Calu3 (cell line): ENCODE measurements at regions not wholly inside any gene's neighbourhood (a gene's known extent, or its start where the extent isn't known, plus 50 kb on each side); places are given as distances from the start of the nearest gene placed in this dataset.

Source experiments
- BruUV-seq: library from RNA; stranded (reverse); fragments of 400-500 nt; replicated peaks from 2 replicates; lab custom pipeline; 2021; lab: Mats Ljungman, UMichigan
- CTCF ChIA-PET: fragments of 300-600 bp; sonication (Branson Sonifier 250); formaldehyde crosslinking; loops from one replicate; lab custom pipeline; 2022; ENCODE audit warnings: antibody characterized with exemption; lab: Charles Lee
- DNase-seq: peaks from one replicate; pipeline ENCODE4 v3.0.0; 2022
- H3K27ac Mint-ChIP-seq: one replicate; pipeline ENCODE4 v1.8.0; 2022; ENCODE audit warnings: mixed read lengths; ENCODE audit not compliant: unreplicated experiment
- H3K27me3 Mint-ChIP-seq: one replicate; pipeline ENCODE4 v1.8.0; 2022; ENCODE audit warnings: mixed read lengths; ENCODE audit not compliant: unreplicated experiment
- H3K36me3 Mint-ChIP-seq: one replicate; pipeline ENCODE4 v1.8.0; 2022; ENCODE audit warnings: mild to moderate bottlenecking, moderate library complexity, mixed read lengths; ENCODE audit not compliant: insufficient read depth, unreplicated experiment
- H3K4me1 Mint-ChIP-seq: one replicate; pipeline ENCODE4 v1.8.0; 2022; ENCODE audit warnings: mild to moderate bottlenecking, low read depth, mixed read lengths; ENCODE audit not compliant: unreplicated experiment
- H3K4me3 Mint-ChIP-seq: one replicate; pipeline ENCODE4 v1.8.0; 2022; ENCODE audit warnings: mild to moderate bottlenecking, low read depth, moderate library complexity, mixed read lengths; ENCODE audit not compliant: unreplicated experiment
- H3K9me3 Mint-ChIP-seq: one replicate; pipeline ENCODE4 v1.8.0; 2022; ENCODE audit warnings: low read depth, mixed read lengths; ENCODE audit not compliant: unreplicated experiment
- intact Hi-C: fragments of 100-400 bp; cut with micrococcal nuclease; formaldehyde crosslinking; loops from one replicate; pipeline ENCODE4 v1.10.0; 2022; ENCODE audit not compliant: unreplicated experiment
- TF ChIP-seq, protein P1 (sequence below): fragments of 200-600 bp; IDR thresholded peaks from one replicate; pipeline ENCODE4 v1.8.0; 2022; ENCODE audit warnings: antibody characterized with exemption; ENCODE audit not compliant: unreplicated experiment

DNA sequence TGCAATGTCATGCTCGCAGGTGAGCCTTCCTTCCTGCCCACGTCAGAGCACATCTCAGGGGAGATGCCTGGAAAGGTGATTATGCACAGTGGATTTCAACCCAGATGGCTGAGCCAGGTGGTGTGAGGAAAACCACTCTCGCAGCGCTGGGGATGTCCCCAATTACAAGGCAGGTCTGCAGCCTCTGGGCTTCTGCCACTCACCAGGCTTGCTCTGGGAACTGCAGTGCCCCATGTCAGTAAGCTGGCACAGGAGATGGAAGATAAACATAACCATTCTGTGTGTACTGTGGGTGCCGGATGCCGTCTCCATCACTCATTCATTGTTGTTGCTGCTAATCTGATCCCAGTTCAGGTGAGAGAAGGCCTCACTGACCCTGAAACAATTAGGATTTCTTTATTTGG is 222.9 kb upstream of the PITRM1 start:
- H3K4me1 Mint-ChIP-seq: peaks cover 39% of the 10 kb centered on the region

DNA sequence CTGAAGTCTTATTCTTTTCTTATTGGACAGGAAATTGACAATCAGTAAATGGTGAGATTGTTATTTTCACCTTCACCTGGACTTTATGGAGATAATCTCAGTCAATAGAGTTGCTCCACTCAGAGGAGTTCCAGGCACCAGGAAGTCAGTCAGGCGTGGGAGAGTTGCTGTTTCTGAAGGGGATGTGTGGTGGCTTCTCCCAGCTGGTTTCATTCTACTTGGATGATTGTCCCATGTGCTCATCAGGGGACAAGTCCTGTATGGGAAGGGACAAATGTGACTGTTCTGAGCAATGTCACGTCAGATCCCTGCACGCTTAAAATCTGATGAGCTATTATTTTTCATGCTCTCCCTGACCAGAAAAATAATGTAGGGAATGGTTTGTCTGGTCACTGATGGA is 222.5 kb upstream of the PITRM1 start:
- BruUV-seq: no TSS peak
- no peak overlapping the region for H3K4me3 Mint-ChIP-seq
- intact Hi-C loops: no loop called here
- no peaks in the 10 kb centered on the region for H3K9me3 Mint-ChIP-seq
- TF ChIP-seq, protein P1, sequence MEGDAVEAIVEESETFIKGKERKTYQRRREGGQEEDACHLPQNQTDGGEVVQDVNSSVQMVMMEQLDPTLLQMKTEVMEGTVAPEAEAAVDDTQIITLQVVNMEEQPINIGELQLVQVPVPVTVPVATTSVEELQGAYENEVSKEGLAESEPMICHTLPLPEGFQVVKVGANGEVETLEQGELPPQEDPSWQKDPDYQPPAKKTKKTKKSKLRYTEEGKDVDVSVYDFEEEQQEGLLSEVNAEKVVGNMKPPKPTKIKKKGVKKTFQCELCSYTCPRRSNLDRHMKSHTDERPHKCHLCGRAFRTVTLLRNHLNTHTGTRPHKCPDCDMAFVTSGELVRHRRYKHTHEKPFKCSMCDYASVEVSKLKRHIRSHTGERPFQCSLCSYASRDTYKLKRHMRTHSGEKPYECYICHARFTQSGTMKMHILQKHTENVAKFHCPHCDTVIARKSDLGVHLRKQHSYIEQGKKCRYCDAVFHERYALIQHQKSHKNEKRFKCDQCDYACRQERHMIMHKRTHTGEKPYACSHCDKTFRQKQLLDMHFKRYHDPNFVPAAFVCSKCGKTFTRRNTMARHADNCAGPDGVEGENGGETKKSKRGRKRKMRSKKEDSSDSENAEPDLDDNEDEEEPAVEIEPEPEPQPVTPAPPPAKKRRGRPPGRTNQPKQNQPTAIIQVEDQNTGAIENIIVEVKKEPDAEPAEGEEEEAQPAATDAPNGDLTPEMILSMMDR: no peak
- no peak for DNase-seq
- H3K36me3 Mint-ChIP-seq: no peaks in the 10 kb centered on the region
- CTCF ChIA-PET: no interaction called here
- H3K4me1 Mint-ChIP-seq: peaks cover 35% of the 10 kb centered on the region
- H3K27ac Mint-ChIP-seq: no peak overlapping the region
- H3K27me3 Mint-ChIP-seq: no peaks in the 10 kb centered on the region

More for the DNA sequence above, 222.9 kb upstream of the PITRM1 start:
- TF ChIP-seq, protein P1: no peak
- BruUV-seq: no TSS peak
- Mint-ChIP-seq H3K9me3 (no peaks in the 10 kb centered on the region), H3K27ac (no peak overlapping the region), H3K27me3 (no peaks in the 10 kb centered on the region), H3K4me3 (no peak overlapping the region), H3K36me3 (no peaks in the 10 kb centered on the region)
- DNase-seq: no peak
- CTCF ChIA-PET: no interaction called here
- intact Hi-C loops: no loop called here

DNA sequence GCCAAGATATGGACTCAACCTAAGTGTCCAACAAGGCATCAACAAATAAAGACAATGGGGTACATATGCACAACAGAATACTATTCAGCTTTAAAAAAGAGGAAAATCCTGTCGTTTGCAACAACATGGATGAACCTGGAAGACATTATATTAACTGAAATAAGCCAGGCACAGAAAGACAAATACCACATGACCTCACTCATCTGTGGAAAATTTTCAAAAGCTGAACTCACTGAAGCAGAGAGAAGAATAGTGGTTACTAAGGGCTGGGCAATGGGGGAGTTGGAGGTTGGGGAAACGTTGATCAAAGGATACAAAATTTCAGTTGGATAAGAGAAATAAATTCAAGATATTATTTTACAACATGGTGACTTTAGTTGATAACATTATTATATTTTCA is 221.4 kb upstream of the PITRM1 start:
- intact Hi-C loops: no loop called here
- Mint-ChIP-seq H3K4me3 (no peak overlapping the region), H3K27ac (no peak overlapping the region), H3K4me1 (peaks cover 26% of the 10 kb centered on the region), H3K27me3 (no peaks in the 10 kb centered on the region), H3K9me3 (no peaks in the 10 kb centered on the region), H3K36me3 (no peaks in the 10 kb centered on the region)
- CTCF ChIA-PET: interaction anchor here (0.6 kb wide), 1 partner anchor 433 kb away, joined by 5 read pairs; no protein-coding TSS in a partner anchor
- no peak for DNase-seq
- TF ChIP-seq, protein P1: no peak
- BruUV-seq: no TSS peak

DNA sequence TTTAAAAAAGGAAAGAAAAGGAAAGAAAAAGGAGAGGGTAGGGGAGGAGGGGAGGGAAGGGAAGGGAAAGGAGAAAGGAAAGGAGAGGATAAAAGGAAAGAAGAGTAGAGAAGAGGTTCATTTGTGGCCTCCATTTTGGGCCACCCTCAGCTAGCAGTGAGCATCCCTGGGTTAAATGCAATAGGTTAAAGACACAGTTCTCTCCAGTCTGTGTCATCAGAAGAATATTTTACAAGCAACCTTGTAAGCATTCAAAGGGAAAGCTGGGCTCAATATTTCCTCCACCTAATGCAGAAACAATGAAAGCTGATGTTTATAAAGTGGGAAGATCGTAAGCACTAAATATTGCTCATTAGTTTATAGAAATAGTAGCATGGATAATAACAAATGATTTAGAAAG is 219.1 kb upstream of the PITRM1 start:
- CTCF ChIA-PET: interaction anchor here (0.7 kb wide), 1 partner anchor 852 kb away, joined by 5 read pairs; no protein-coding TSS in a partner anchor
- no TSS peak for BruUV-seq
- H3K36me3 Mint-ChIP-seq: no peaks in the 10 kb centered on the region
- H3K27ac Mint-ChIP-seq: no peak overlapping the region
- no peaks in the 10 kb centered on the region for H3K9me3 Mint-ChIP-seq
- H3K4me1 Mint-ChIP-seq: peaks cover 9% of the 10 kb centered on the region
- no peaks in the 10 kb centered on the region for H3K27me3 Mint-ChIP-seq
- H3K4me3 Mint-ChIP-seq: no peak overlapping the region
- intact Hi-C loops: no loop called here
- TF ChIP-seq, protein P1: no peak
- no peak for DNase-seq
